Brain microvascular endothelial cell (primary cell): ENCODE measurements at regions not wholly inside any gene's neighbourhood (a gene's known extent, or its start where the extent isn't known, plus 50 kb on each side); places are given as distances from the start of the nearest gene placed in this dataset.

Source experiments
- DNase-seq: peaks from one replicate; pipeline ENCODE4 v3.0.0-alpha.2; 2020
- H3K27ac ChIP-seq: fragments of 250-450 bp; sonication (Bioruptor Pico); 2 replicates; pipeline ENCODE4 v1.5.1; 2020; ENCODE audit warnings: mild to moderate bottlenecking, moderate library complexity
- H3K27me3 ChIP-seq: fragments of 250-450 bp; sonication (Bioruptor Pico); replicated peaks from 2 replicates; pipeline ENCODE4 v1.5.1; 2020; ENCODE audit warnings: mild to moderate bottlenecking
- H3K36me3 ChIP-seq: fragments of 250-450 bp; sonication (Bioruptor Pico); replicated peaks from 2 replicates; pipeline ENCODE4 v1.5.1; 2020; ENCODE audit warnings: mild to moderate bottlenecking
- H3K4me3 ChIP-seq: 2 replicates; pipeline ENCODE4 v1.5.1; 2011; ENCODE audit warnings: low read depth, mild to moderate bottlenecking, control low read depth, low read length, moderate library complexity
- CTCF ChIP-seq: IDR thresholded peaks from 2 replicates; pipeline ENCODE4 v1.5.1; 2011; ENCODE audit warnings: low read depth, mild to moderate bottlenecking, moderate library complexity, low read length, control low read depth, inconsistent platforms; ENCODE audit errors: missing control alignments
- in situ Hi-C: cut with HindIII; loops from 2 replicates; pipeline ENCODE4 v1.10.0; 2017; ENCODE audit warnings: low sequenced_read_pairs, low pct_ligation_motif_present

GRCh38 chr2:15767679-15768078, 172.7 kb upstream of the MYCN start:
- H3K4me3 ChIP-seq = no peak overlapping the region
- no peaks in the 10 kb centered on the region for H3K27me3 ChIP-seq
- DNase-seq = no peak
- no peak for TF ChIP-seq CTCF
- H3K27ac ChIP-seq = no peak overlapping the region
- in situ Hi-C loops = no loop called here
- no peaks in the 10 kb centered on the region for H3K36me3 ChIP-seq

GRCh38 chr2:15768142-15768541, 172.2 kb upstream of the MYCN start:
- DNase-seq = no peak
- no peaks in the 10 kb centered on the region for H3K36me3 ChIP-seq
- H3K27me3 ChIP-seq = no peaks in the 10 kb centered on the region
- no peak for TF ChIP-seq CTCF
- in situ Hi-C loops = no loop called here
- no peak overlapping the region for H3K4me3 ChIP-seq
- H3K27ac ChIP-seq = no peak overlapping the region

- H3K4me3 ChIP-seq = no peak overlapping the region
- no peak for TF ChIP-seq CTCF
- no peaks in the 10 kb centered on the region for H3K27me3 ChIP-seq
- no peak for DNase-seq
- in situ Hi-C loops = no loop called here
- H3K27ac ChIP-seq = no peak overlapping the region
- H3K36me3 ChIP-seq = no peaks in the 10 kb centered on the region
Observed at GRCh38 chr2:15768615-15769014, 171.7 kb upstream of the MYCN start.

- TF ChIP-seq CTCF = no peak
Observed at GRCh38 chr2:15769235-15769634, 171.1 kb upstream of the MYCN start.

GRCh38 chr2:15769676-15770547, 170.4 kb upstream of the MYCN start:
- Histone ChIP-seq H3K27ac (no peak overlapping the region), H3K4me3 (no peak overlapping the region), H3K36me3 (no peaks in the 10 kb centered on the region), H3K27me3 (no peaks in the 10 kb centered on the region)
- in situ Hi-C loops = no loop called here
- TF ChIP-seq CTCF = no peak
- no peak for DNase-seq

More at GRCh38 chr2:15769235-15769634, 171.1 kb upstream of the MYCN start:
- DNase-seq = no peak
- Histone ChIP-seq H3K36me3 (no peaks in the 10 kb centered on the region), H3K4me3 (no peak overlapping the region), H3K27me3 (no peaks in the 10 kb centered on the region), H3K27ac (no peak overlapping the region)
- in situ Hi-C loops = no loop called here

- in situ Hi-C loops = no loop called here
- no peak for DNase-seq
- H3K36me3 ChIP-seq = no peaks in the 10 kb centered on the region
- H3K27ac ChIP-seq = no peak overlapping the region
- no peaks in the 10 kb centered on the region for H3K27me3 ChIP-seq
- TF ChIP-seq CTCF = no peak
- no peak overlapping the region for H3K4me3 ChIP-seq
Observed at GRCh38 chr2:15770606-15771005, 169.7 kb upstream of the MYCN start.
